ENCODE measurements at regions not wholly inside any gene's neighbourhood (a gene's known extent, or its start where the extent isn't known, plus 50 kb on each side); places are given as distances from the start of the nearest gene placed in this dataset.

GRCh38 chr20:58054780-58055373 is 173.6 kb downstream of the ANKRD60 start:
- peaks cover 0 to 7% (median 2%) of the 10 kb centered on the region in 4 experiments; a peak in 3 of 7 replicates for H3K4me1 ChIP-seq (replicated peaks in 1 of 4; ENCODE audit: control insufficient read depth in 3 of 4, insufficient read depth in 4 of 4, low read length in 3 of 4)
- 79% methylated on average over 11 of the region's 11 CpGs; no CpG with 5 or more reads in 1 of the 2 experiments for WGBS, 2 experiments (ENCODE audit: extremely low coverage in 1 of 2, insufficient coverage in 1 of 2, insufficient read length in 1 of 2, insufficient replicate concordance in 2 of 2, low coverage in 1 of 2, low lambda C conversion rate in 2 of 2, missing lambda C conversion rate in 1 of 2)
- H3K23ac ChIP-seq (ENCODE audit: insufficient read length), result no peak overlapping the region
- H3K14ac ChIP-seq (ENCODE audit: insufficient read length), result no peak overlapping the region
- no peak overlapping the region for H3K4ac ChIP-seq (replicated peaks; ENCODE audit: insufficient read length, low read depth, low read length)
- H3K27ac ChIP-seq (ENCODE audit: low read depth, low read length), result no peak overlapping the region
- H3K79me2 ChIP-seq (ENCODE audit: control insufficient read depth in 1 of 2, insufficient read depth in 2 of 2, low read length in 2 of 2), result no peaks in the 10 kb centered on the region
- TF ChIP-seq RAD21 (IDR thresholded peaks at IDR 0.05 in 1 of 2, conservative IDR thresholded peaks at IDR 0.05 in 1 of 2; ENCODE audit: low read depth in 2 of 2, low read length in 2 of 2), result peak in 1 of 2 experiments; percentile 6; a peak in 1 of 4 replicates
- no peak for TF ChIP-seq BCL11A (IDR thresholded peaks at IDR 0.05; ENCODE audit: low read depth in 2 of 2, low read length in 2 of 2)
- TF ChIP-seq CHD1 (IDR thresholded peaks at IDR 0.05; ENCODE audit: low read depth, low read length), result no peak
- no peak for TF ChIP-seq SP4 (IDR thresholded peaks at IDR 0.05; ENCODE audit: low read length)
- TF ChIP-seq KDM4A (IDR thresholded peaks at IDR 0.05; ENCODE audit: low read depth, low read length, severe bottlenecking), result no peak
- H4K20me1 ChIP-seq (replicated peaks in 1 of 2; ENCODE audit: control insufficient read depth in 1 of 2, insufficient read depth in 2 of 2, low read length in 2 of 2), result no peaks in the 10 kb centered on the region
- no peak overlapping the region for H4K5ac ChIP-seq (ENCODE audit: insufficient read length, low read depth, low read length)
- ChIA-PET CTCF (ENCODE audit: partially characterized antibody) (interaction anchor here (0.5 to 1.6 kb wide), 6 partner anchors 11 to 704 kb away, joined by 3 to 6 read pairs (median 3); no protein-coding TSS in a partner anchor), POLR2A (ENCODE audit: partially characterized antibody) (interaction anchor here (0.6 kb wide), 1 partner anchor 125 kb away, joined by 3 read pairs; no protein-coding TSS in a partner anchor)
- DNase-seq (ENCODE audit: low read depth in 1 of 2, low spot score in 2 of 2), result peak in 1 of 2 experiments; percentile 48
- no peaks in the 10 kb centered on the region for H3K36me3 ChIP-seq (ENCODE audit: control insufficient read depth in 2 of 4, insufficient read depth in 4 of 4, low read length in 3 of 4)
- peak overlapping the region; percentile 27; the same call in 1 of the 2 replicates for H3K18ac ChIP-seq (ENCODE audit: extremely low read depth, low read length)
- H2BK5ac ChIP-seq (ENCODE audit: low read depth, low read length), result peak overlapping the region; percentile 55; the same call in 1 of the 2 replicates
- H4K8ac ChIP-seq (ENCODE audit: extremely low read depth, insufficient read depth, low read length), result no peak overlapping the region
- no peaks in the 10 kb centered on the region for H3K23me2 ChIP-seq (ENCODE audit: low read depth, low read length)
- no peak overlapping the region for H3K4me2 ChIP-seq (ENCODE audit: insufficient read depth in 1 of 2, low read depth in 2 of 2, low read length in 2 of 2)
- H3K79me1 ChIP-seq (ENCODE audit: low read depth, low read length), result no peaks in the 10 kb centered on the region; the same call in 1 of the 2 replicates
- no peak overlapping the region for H2BK120ac ChIP-seq (replicated peaks; ENCODE audit: low read depth, low read length)
- H4K91ac ChIP-seq (replicated peaks; ENCODE audit: insufficient read length, low read length), result no peak overlapping the region
- H2AK5ac ChIP-seq (ENCODE audit: low read depth, low read length), result no peak overlapping the region
- no peak overlapping the region for H3K4me3 ChIP-seq (ENCODE audit: extremely low read depth in 1 of 4, insufficient read depth in 2 of 4, low read depth in 3 of 4, low read length in 4 of 4)
- H2BK12ac ChIP-seq (ENCODE audit: low read depth, low read length), result peak overlapping the region; percentile 76; the same call in 1 of the 2 replicates
- FAIRE-seq, result no peak
- H2BK20ac ChIP-seq (ENCODE audit: low read length), result 0 out of 2 replicates have a peak overlapping the region, but pooled peaks have one; percentile 50
- H3K9me3 ChIP-seq (ENCODE audit: insufficient read depth in 2 of 2, low read depth in 1 of 2, low read length in 1 of 2), result peaks cover 0 to 7% of the 10 kb centered on the region in 2 experiments; a peak in 2 of 4 replicates
- H3K9ac ChIP-seq (replicated peaks in 1 of 4; ENCODE audit: extremely low read depth in 1 of 4, low read depth in 3 of 4, low read length in 3 of 4), result no peak overlapping the region
- H2AFZ ChIP-seq (ENCODE audit: low read length), result peak overlapping the region; percentile 60; the same call in 1 of the 2 replicates
- H3K56ac ChIP-seq (replicated peaks; ENCODE audit: insufficient read length, low read depth, low read length), result no peak overlapping the region
- H2BK15ac ChIP-seq (ENCODE audit: low read length), result 0 out of 2 replicates have a peak overlapping the region, but pooled peaks have one; percentile 65
- H3K27me3 ChIP-seq (replicated peaks in 1 of 4; ENCODE audit: control insufficient read depth in 3 of 4, extremely low read depth in 1 of 4, insufficient read depth in 3 of 4, low read length in 3 of 4), result no peaks in the 10 kb centered on the region

Measured in H1 (cell line).